Loucy (cell line): ENCODE measurements at regions not wholly inside any gene's neighbourhood (a gene's known extent, or its start where the extent isn't known, plus 50 kb on each side); places are given as distances from the start of the nearest gene placed in this dataset.

Experiments used
- EZH2phosphoT487 ChIP-seq: fragments of 200-600 bp; IDR thresholded peaks from 2 replicates; pipeline ENCODE4 v1.6.1; 2018; ENCODE audit warnings: antibody characterized with exemption, mild to moderate bottlenecking, moderate library complexity, borderline replicate concordance
- TF ChIP-seq, protein P1 (sequence below): fragments of 200-600 bp; sonication (generic); conservative IDR thresholded peaks from 2 replicates; pipeline ENCODE4 v1.5.1; 2014; ENCODE audit warnings: mild to moderate bottlenecking, antibody characterized with exemption, low read length

- TF ChIP-seq, protein P1, sequence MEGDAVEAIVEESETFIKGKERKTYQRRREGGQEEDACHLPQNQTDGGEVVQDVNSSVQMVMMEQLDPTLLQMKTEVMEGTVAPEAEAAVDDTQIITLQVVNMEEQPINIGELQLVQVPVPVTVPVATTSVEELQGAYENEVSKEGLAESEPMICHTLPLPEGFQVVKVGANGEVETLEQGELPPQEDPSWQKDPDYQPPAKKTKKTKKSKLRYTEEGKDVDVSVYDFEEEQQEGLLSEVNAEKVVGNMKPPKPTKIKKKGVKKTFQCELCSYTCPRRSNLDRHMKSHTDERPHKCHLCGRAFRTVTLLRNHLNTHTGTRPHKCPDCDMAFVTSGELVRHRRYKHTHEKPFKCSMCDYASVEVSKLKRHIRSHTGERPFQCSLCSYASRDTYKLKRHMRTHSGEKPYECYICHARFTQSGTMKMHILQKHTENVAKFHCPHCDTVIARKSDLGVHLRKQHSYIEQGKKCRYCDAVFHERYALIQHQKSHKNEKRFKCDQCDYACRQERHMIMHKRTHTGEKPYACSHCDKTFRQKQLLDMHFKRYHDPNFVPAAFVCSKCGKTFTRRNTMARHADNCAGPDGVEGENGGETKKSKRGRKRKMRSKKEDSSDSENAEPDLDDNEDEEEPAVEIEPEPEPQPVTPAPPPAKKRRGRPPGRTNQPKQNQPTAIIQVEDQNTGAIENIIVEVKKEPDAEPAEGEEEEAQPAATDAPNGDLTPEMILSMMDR, result no peak
- no peak for TF ChIP-seq EZH2phosphoT487
Measured at GRCh38 chr5:117719413-117719812, 1144.8 kb upstream of the SEMA6A start.
